SHP77 (cell line): ENCODE measurements at regions not wholly inside any gene's neighbourhood (a gene's known extent, or its start where the extent isn't known, plus 50 kb on each side); places are given as distances from the start of the nearest gene placed in this dataset.
"Not testable (repeated sequence)": the region's sequence is repeated elsewhere in the genome, so short reads cannot be mapped to it uniquely, and the experiment has no call there.

Experiments
- DNase-seq, 2 experiments: peaks; one replicate each; lab custom pipeline; 2025; lab: John Stamatoyannopoulos, UW

DNA sequence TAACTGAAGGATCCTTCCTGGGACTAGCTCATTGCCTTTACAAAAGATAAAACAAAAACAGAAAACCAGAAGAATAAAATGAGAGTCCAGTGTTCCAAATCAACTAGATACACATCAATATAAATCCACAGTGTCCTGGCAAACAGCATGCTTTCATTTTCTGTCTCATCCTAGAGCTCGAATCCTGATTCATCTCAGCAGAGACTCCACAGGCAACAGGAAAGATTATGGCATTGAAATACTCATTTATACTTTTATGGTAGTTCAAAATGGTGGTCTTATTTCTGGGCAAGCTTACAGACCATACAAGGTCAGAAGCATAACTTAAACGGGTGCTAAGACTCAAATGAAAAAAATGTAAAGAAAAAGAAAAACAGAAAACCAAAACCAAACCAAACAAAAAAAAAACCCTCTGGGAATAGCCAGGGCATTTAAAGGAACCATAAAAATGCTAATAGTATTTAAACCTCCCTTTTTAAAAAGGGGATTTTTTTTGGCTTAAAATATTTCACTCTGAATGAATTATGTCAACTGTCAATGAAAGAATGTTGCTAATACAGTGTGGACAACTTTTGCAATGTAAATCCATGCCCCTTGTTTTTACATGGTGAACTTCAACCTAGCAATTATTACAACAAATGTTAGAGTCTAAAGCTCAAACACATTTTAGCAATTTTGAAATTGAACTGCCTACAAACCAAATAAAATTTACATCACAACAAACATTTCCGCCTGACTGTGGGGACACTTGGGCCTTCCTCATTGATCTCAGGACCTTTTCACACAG lies 57.9 kb downstream of the GPR101 start:
- no peak for DNase-seq

DNA sequence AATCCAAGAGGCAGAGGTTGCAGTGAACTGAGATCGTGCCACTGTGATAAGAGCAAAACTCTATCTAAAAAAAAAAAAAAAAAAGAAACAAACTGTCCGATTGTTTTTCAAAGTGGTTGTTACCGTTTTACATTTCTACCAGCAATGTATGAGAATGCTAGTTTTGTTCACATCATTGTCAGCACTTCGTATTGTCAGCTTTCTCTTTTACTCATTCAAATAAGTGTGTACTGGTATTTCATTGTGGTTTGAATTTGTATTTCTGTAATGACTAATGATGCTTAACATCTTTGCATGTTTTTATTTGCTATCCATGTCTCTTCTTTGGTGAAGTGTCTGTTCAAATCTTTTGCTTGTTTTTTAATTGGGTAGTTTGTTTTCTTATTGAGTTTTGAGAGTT lies 65.8 kb downstream of the GPR101 start:
- DNase-seq: no peak

DNA sequence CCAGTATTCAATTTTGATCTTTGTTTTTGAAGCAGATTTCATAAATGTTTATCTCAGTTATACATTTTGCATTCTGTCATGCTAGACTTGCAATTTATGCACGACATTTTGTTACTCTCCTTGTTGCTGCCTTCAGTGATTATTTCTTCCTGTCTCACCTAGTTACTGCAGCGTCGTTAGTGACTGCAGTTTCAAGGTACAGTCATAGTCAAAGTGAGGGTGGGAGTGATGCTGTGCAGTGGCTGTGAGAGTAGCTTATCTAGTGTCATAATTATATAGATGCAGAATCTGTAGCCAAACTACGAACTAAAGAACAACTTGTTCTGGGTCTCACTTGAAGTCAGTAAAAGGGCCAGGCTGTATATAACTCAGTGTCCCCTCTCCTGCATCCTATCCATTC lies 69.8 kb downstream of the GPR101 start:
- no peak for DNase-seq

DNA sequence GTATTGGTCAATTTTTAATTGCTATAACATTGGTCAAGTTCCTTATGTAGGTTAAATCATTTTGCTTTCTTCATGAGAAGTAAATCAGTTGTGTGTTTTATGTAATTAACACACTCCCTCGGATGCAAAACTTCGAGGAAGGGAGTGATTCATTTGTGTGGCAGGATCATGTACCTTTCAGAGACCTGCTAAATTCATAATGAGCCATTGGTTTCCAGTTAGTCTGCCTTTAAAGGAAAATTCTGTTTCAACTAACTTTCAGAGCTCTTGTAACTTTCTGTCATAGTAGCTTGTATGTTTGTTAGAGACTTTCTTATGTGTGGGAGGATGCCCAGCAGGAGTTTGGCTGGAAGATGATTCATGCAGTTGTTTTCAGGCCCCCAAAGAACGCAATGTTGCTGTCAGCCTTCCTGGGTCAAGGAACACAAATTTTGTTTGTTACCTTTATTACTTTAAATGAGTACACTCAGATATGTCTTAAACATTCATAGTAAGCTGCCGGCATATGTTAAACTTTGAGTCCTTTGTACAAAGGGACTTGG lies 72.1 kb downstream of the GPR101 start:
- DNase-seq: no peak

DNA sequence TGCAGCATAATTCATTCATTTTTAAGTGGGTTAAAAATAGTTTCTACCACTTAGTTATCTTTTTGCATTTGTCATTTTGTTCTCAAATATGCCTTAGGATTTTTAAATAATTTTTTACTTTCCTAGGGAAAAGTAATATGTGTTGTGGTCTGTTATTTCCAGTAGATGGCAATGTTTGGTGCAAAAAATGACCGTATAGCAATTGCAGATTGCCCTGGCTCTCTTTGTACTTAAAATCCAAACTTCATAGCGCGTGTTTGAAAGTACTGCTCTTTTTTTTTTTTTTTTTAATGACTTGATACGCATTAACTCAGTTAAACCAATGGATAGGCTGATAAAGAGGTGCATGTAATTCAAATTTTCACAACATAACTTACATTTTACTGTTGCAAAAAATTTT lies 74.4 kb upstream of the RBMX start:
- no peak for DNase-seq

DNA sequence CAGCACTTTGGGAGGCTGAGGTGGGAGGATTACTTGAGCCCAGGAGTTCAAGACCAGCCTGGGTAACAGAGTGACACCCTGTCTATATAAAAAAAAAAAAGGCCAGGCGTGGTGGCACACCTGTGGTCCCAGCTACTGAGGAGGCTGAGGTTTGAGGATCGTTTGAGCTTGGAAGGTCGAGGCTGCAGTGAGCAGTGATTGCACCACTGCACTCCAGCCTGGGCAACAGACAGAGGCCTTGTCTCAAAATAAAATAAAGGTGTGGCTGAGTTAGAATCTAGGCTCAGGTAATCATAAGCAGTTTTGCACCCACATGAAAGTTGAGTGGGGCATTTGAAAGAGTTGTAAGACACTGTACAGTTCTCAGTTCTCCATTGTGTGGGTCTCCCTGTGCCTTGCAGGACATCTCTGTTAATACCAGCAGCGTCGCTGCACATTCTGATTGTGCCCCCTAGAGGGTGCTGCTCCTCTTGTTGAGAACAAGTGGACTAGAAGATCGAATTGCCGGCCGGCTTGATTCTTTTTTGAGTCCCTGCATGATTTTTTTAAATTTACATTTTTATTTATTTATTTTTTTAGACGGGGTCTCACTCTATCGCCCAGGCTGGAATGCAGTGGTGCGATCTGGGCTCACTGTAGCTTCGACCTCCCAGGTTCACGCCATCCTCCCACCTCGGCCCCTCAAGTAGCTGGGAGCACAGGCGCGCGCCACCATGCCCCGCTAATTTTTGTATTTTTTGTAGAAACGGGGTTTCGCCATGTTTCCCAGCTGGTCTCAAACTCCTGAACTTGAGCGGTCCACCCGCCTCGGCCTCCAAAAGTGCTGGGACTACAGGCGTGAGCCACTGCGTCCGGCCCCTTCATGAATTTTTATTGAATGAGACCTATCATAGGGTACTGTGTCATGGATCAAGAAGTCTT lies 73.6 kb upstream of the RBMX start:
- DNase-seq: peak; percentile 2 to 26

DNA sequence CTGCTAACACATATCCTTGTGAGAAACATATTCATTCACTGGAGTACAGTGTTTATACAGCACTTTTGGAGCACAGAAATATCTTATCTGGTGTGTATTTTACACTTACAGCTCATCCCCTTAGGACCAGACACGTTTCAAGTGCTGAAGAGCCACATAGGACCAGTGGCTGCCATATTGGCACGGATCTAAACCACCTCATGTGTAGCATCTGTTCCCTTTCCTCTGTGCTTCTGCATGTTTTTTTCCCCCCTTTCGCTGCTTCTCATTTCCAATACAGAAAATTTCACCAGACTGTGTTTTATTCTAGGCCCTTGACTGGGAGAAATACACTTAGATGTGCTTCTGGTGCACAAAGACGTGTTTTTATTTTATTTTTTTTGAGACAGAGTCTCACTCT lies 69.7 kb upstream of the RBMX start:
- no peak for DNase-seq

DNA sequence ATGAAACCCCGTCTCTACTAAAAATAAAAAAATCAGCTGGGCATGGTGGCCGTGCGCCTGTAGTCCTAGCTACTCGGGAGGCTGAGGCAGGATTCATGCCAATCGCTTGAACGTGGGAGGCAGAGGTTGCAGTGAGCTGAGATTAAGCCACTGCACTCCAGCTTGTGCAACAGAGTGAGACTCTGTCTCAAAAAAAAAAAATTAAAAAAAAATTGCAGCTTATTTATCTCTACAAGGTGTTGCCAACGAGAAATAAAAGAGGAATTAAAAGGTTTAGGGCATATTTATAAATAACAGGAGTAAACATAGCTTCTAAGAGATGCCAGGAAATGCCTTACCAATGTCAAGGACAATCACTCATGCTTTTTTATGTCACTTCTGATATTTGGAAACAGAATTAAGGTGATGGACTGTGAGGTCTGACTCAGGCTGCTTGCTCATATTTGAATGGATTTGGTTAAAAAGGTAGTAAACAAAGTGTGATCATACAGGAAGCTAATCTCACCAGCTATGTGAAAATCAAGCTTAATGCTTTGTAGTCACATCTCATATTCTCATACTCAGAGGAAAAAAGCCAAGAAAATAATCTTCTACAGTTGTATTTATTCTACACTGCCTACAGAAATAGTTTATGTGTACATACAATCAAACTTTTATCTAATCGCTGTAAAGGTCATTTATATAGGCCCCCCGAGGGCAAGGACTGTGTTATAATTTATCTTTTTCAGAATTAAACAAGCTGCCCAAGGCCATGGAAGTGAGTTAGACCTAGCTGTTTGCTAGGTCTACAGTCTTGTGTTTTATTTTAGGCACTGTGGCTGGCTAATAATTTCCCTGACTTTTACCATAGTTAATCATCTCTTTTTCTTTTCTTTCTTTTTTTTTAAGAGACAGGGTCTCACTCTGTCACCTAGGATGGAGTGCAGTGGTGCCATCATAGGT lies 61.1 kb upstream of the RBMX start:
- no peak for DNase-seq

DNA sequence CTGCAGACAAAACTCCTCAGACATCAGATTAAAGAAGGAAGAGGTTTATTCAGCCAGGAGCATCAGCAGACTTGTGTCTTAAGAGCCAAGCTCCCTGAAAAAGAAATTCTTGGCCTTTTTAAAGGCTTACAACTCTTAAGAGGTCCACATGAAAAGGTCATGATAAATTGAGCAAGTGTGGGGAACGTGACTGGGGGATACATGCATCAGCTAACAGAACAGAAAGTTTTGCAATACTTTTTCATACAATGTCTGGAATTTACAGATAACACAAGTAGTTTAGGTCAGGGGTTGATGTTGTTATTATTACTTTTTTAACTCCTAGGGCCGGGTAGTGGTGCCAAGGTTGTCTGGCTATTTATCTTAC lies 55.6 kb upstream of the RBMX start:
- no peak for DNase-seq

DNA sequence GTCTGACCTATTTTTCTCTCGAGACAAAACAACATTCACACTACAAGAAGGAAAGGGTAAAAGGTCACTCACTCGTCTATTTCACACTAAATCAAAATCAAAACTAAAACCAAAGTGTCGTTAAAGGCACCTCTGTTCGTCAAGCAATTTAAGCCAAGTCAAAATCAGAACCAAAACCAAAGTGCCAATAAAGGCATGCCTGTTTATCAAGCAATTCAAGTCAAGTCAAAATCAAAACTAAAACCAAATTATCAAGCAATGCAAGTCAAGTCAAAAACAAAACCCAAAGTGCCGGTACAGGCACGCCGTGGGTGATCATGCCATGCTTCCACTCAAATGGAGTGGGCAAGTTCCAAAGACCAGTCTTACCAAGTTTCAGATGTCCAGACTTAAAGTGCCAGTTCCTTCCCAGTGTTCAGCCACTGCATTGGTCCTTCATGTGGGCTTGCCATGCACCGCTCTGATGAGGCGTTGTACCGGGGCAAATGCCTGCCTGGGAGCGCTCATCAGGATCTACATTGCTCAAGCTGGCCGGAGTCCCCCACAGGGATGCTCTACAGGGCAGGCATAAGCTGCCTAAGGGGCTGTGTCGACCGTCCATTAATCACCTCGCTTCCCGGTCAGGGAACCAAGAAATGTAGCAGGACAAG lies 55.1 kb upstream of the RBMX start:
- DNase-seq: not testable (repeated sequence)

DNA sequence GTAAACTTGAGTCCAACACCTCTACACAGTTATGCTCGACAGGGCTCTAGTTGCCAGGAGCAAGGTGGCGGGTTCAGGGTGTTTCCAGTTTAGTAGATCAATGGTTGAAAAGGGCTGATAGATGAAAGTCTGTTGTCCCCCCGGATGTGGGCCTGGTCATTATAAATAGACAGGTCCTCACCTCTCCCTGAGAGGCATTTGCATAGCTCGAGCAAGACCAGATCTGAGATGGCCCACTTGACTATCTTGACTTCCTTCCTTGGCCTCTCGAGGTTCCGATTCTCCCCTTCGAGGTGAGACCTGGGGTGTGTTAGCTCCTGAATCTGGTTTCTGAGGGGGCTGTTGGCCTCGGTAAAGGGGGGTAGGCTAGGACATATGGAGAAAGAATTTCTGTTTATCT lies 54.1 kb upstream of the RBMX start:
- not testable (repeated sequence) for DNase-seq

DNA sequence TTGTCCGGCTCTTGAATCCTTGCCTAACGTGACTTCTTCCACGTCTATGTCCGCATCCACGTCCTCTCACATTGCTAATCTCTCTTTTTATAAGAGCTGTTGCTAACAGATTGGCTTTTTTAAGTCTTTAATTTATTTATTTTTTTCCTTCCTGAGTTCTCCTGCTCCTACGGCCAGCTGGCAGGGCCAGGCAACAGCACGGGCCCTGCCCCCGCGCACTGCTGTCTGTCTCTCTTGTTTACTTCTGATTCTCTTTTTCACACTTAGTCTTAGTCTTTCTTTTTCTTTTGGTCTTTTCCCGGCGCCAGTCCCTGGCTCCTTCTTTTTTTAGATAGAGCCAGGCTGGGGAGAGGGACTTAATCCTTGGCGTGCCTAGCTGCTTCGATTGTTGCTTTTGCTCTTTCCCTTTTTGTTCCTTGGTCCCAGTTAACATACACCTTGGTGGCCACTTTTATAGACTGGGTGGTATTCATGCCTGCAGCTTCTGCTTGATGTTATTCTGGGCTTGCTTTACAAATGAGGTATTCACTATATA lies 53.2 kb upstream of the RBMX start:
- no peak for DNase-seq

DNA sequence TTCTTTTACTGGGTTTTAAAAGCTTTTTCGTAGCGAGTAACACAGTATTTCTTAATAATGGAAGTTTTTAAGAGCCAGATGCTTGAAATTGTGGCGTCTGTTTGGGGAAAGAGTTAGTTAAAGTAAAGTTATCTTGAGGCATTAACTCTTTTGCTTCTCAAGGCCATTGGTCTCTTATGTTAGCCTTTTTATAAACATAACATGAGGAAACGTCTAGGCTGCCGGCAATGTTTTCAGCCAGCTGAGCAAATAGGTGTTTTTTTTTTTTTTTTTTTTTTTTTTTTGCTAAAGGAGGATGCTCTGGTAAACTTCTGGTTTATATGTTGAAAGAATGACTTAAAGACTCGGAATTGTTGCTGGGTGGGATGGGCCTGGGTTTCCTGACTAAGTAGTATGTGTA lies 51.1 kb upstream of the RBMX start:
- DNase-seq: no peak
